ENCODE measurements at regions not wholly inside any gene's neighbourhood (a gene's known extent, or its start where the extent isn't known, plus 50 kb on each side); places are given as distances from the start of the nearest gene placed in this dataset.

DNA sequence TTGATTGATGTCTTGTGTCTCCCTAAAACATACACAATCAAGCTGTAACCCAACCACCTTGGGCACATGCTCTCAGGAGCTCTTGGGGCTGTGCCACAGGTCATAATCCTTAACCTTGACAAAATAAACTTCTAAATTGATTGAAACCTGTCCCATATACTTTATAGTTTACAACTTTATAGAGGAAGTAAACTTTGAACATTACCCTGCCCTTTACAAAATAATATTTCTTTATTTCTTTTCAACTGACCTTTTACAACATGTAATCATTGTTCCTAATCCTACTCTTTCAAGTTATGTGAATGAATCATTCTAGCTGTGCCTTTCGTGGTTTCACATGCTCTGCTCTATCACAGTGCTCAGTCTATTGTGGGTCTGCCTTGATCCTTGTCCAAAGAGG lies 118.3 kb upstream of the ATP1A1 start:
- intact Hi-C loops (cut with micrococcal nuclease) (no loop called here), in situ Hi-C loops (cut with MboI) (no loop called here)
- Histone ChIP-seq H3K79me2 (ENCODE audit: control insufficient read depth, insufficient read depth, low read length) (no peaks in the 10 kb centered on the region), H3K27ac (ENCODE audit: extremely low read depth, low read depth, low read length) (no peak overlapping the region), H4K20me1 (replicated peaks; ENCODE audit: control insufficient read depth, insufficient read depth, low read length) (no peaks in the 10 kb centered on the region), H3K9ac (ENCODE audit: insufficient read depth in 1 of 2, low read depth in 2 of 2, low read length in 2 of 2) (no peak overlapping the region), H3K4me1 (replicated peaks in 1 of 2; ENCODE audit: control insufficient read depth in 2 of 2, insufficient read depth in 2 of 2, low read length in 2 of 2) (no peaks in the 10 kb centered on the region), H3K4me3 (no peak overlapping the region), H3K9me3 (replicated peaks; ENCODE audit: control insufficient read depth, insufficient read depth, low read depth, low read length) (no peaks in the 10 kb centered on the region), H3K9me1 (ENCODE audit: control insufficient read depth, insufficient read depth, low read length) (no peaks in the 10 kb centered on the region), H3K4me2 (ENCODE audit: insufficient read depth, low read length) (no peak overlapping the region), H2AFZ (ENCODE audit: low read depth, low read length) (no peak overlapping the region), H3K36me3 (ENCODE audit: control insufficient read depth, insufficient read depth, low read length) (no peaks in the 10 kb centered on the region), H3K27me3 (ENCODE audit: control insufficient read depth in 2 of 2, insufficient read depth in 2 of 2, low read length in 2 of 2) (peaks cover 12 to 22% of the 10 kb centered on the region in 2 experiments; a peak in 4 of 5 replicates)
- ATAC-seq, result no peak
- FAIRE-seq, result no peak
- ChIA-PET POLR2A (interaction anchor here (0.6 to 1.5 kb wide), 2 partner anchors 8 to 16 kb away, joined by 3 to 5 read pairs; no protein-coding TSS in a partner anchor), CTCF (ENCODE audit: low intra/inter-chr PET ratio) (no interaction called here)
- BruUV-seq (replicated peaks), result no TSS peak
- 0% methylated on average over 1 of the region's 1 CpG for WGBS (ENCODE audit: insufficient coverage, low coverage, missing lambda C conversion rate)
- TF ChIP-seq, protein P1, sequence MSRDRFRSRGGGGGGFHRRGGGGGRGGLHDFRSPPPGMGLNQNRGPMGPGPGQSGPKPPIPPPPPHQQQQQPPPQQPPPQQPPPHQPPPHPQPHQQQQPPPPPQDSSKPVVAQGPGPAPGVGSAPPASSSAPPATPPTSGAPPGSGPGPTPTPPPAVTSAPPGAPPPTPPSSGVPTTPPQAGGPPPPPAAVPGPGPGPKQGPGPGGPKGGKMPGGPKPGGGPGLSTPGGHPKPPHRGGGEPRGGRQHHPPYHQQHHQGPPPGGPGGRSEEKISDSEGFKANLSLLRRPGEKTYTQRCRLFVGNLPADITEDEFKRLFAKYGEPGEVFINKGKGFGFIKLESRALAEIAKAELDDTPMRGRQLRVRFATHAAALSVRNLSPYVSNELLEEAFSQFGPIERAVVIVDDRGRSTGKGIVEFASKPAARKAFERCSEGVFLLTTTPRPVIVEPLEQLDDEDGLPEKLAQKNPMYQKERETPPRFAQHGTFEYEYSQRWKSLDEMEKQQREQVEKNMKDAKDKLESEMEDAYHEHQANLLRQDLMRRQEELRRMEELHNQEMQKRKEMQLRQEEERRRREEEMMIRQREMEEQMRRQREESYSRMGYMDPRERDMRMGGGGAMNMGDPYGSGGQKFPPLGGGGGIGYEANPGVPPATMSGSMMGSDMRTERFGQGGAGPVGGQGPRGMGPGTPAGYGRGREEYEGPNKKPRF (IDR thresholded peaks at IDR 0.05; ENCODE audit: low read depth, low read length), result no peak
- TF ChIP-seq CBFB (CRISPR knock-in tag; IDR thresholded peaks at IDR 0.05), result no peak
- no peak for TF ChIP-seq NFRKB (IDR thresholded peaks at IDR 0.05; ENCODE audit: low read depth)
- TF ChIP-seq ZNF217 (CRISPR knock-in tag; IDR thresholded peaks at IDR 0.05), result no peak
- no peak for TF ChIP-seq SRSF9 (IDR thresholded peaks at IDR 0.05; ENCODE audit: borderline replicate concordance, low read depth, low read length)
- TF ChIP-seq PTBP1 (IDR thresholded peaks at IDR 0.05; ENCODE audit: low read depth, low read length), result no peak
- no peak for TF ChIP-seq NR4A1 (CRISPR knock-in tag; IDR thresholded peaks at IDR 0.05)
- no peak for TF ChIP-seq NR4A1 (tag; IDR thresholded peaks at IDR 0.05)
- TF ChIP-seq NR0B1 (IDR thresholded peaks at IDR 0.05; ENCODE audit: partially characterized antibody), result no peak
- TF ChIP-seq BCL6 (CRISPR knock-in tag; IDR thresholded peaks at IDR 0.05), result no peak
- no peak for TF ChIP-seq HOMEZ (CRISPR knock-in tag; IDR thresholded peaks at IDR 0.05)
- TF ChIP-seq E2F1 (CRISPR knock-in tag; IDR thresholded peaks at IDR 0.05), result no peak
- no peak for DNase-seq (ENCODE audit: extremely low read depth in 1 of 4, low spot score in 3 of 4)

All from K562 (cell line).